Fibroblast of the aortic adventitia (primary cell): ENCODE measurements at regions not wholly inside any gene's neighbourhood (a gene's known extent, or its start where the extent isn't known, plus 50 kb on each side); places are given as distances from the start of the nearest gene placed in this dataset. TPM values are rescaled to one million over a fixed set of nuclear protein-coding genes. Genes with fewer than 3 reads are reported as not detected.

Source experiments
- DNase-seq: peaks from one replicate; pipeline ENCODE4 v3.0.0-alpha.2; 2010; ENCODE audit warnings: low read depth
- H3K4me3 ChIP-seq: 2 replicates; pipeline ENCODE4 v1.5.1; 2011; ENCODE audit warnings: low read depth, mild to moderate bottlenecking, control low read depth, low read length, moderate library complexity
- small RNA-seq: library from RNA; depleted of rRNA; stranded (forward); fragments of <200 nt; gene quantifications from one replicate; pipeline ENCODE3, GENCODE V24; 2012
- TF ChIP-seq, protein P1 (sequence below): IDR thresholded peaks from 2 replicates; pipeline ENCODE4 v1.5.1; 2011; ENCODE audit warnings: mild to moderate bottlenecking, low read length, control low read depth, inconsistent platforms; ENCODE audit not compliant: insufficient read depth

DNA sequence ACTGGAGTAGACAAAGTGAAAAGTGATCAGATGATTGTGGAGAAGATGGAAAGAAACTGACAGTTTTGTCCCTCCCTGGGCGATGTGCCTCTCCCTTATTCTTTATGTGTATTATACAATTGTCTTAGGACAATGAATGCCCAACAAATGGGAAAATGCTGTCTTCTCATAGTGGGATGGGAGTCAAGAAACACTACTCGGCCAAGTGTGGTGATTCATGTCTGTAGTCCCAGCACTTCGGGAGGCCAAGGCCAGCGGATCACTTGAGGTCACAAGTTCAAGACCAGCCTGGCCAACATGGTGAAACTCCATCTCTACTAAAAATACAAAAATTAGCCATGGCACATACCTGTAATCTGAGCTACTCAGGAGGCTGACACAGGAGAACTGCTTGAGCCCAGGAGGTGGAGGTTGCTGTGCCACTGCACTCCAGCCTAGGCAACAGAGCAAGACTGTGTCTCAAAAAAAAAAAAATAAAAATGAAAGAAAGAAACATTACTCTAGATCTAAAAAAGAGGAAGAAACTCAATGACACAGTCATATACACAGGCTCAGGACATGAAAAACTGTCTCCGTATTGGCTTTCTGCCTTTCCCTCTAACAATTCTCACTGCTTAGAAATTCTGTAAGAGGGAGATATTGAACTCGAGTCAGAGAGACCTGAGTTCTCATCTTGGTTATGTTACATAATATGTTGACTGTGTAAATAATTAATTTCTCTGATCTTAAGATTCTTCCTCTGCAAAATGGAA lies 67.9 kb upstream of the TARS1 start:
- H3K4me3 ChIP-seq: no peak overlapping the region
- TF ChIP-seq, protein P1, sequence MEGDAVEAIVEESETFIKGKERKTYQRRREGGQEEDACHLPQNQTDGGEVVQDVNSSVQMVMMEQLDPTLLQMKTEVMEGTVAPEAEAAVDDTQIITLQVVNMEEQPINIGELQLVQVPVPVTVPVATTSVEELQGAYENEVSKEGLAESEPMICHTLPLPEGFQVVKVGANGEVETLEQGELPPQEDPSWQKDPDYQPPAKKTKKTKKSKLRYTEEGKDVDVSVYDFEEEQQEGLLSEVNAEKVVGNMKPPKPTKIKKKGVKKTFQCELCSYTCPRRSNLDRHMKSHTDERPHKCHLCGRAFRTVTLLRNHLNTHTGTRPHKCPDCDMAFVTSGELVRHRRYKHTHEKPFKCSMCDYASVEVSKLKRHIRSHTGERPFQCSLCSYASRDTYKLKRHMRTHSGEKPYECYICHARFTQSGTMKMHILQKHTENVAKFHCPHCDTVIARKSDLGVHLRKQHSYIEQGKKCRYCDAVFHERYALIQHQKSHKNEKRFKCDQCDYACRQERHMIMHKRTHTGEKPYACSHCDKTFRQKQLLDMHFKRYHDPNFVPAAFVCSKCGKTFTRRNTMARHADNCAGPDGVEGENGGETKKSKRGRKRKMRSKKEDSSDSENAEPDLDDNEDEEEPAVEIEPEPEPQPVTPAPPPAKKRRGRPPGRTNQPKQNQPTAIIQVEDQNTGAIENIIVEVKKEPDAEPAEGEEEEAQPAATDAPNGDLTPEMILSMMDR: no peak
- DNase-seq: peak; percentile 44

DNA sequence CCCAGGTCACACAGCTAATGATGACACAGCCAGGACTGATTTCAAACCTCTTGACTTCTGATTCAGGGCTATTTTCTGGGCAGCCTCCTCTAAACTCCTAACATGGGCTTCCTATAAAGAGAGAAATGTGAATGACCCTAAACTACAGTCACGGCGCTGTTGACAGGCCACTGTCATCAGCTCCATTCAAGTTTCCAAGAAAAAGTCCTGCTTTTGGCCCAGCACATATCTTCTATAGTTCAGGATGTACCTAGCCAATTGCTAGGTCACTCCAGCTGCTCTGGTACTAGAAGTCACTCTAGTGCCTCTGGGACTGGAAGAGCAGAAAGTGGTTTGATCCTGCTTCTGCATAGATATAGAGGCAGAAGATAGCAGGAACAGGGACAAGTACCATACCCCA lies 64.9 kb upstream of the TARS1 start:
- DNase-seq: no peak
- TF ChIP-seq, protein P1: no peak
- no peak overlapping the region for H3K4me3 ChIP-seq

DNA sequence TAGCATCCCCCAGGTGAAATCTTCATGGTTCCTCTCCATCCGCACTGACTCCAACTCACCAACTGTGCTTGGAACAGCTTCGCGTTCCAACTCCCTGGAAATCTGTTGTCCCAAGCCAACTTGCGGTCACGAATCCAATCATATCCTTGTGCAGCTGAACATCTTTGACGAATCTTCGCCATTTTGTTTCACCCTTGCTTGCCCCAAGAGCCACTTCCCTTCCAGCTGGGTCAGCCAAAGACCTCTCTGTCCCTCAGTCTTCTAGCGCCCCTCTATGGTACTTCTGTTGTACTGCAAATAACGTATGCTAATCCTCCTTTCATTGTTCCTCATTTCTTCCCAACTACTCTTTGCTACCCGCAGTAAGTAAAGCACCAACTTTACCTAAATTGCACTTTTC lies 61.0 kb upstream of the TARS1 start:
- H3K4me3 ChIP-seq: no peak overlapping the region
- TF ChIP-seq, protein P1: peak; percentile 61
- peak; percentile 73 for DNase-seq

DNA sequence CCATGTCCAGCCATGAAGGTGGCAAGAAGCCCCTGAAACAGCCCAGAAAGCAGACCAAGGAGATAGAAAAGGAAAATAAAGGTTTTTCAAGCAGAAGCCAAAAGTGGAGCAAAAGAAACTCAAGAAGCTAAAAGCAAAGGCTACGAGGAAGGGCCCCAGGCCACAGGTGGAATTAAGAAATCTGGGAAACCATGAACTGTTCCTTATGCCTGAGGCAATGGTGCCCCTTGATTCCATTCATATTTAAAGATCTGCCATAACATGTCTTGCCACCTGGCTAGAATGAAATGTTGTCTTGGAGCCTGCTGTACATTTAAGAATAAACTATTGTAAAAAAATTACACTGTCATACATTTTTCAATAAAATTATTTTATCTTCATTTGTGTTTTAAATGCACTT lies 59.5 kb upstream of the TARS1 start:
- TF ChIP-seq, protein P1: no peak
- DNase-seq: no peak
- no peak overlapping the region for H3K4me3 ChIP-seq

Small RNA genes lying in the stretch of these regions (small RNA-seq; reads per million reads assigned to genes)
- not detected for gene AC010343.2
- not detected for gene AC025459.1
